Endothelial cell of umbilical vein (primary cell): ENCODE measurements at regions not wholly inside any gene's neighbourhood (a gene's known extent, or its start where the extent isn't known, plus 50 kb on each side); places are given as distances from the start of the nearest gene placed in this dataset.

ENCODE experiments used
- BruUV-seq: library from RNA; stranded (reverse); fragments of 400-500 nt; replicated peaks from 2 replicates; lab custom pipeline; 2021; lab: Mats Ljungman, UMichigan
- CTCF ChIA-PET: fragments of 300-600, 350-600 bp; sonication (Branson Sonifier 250); formaldehyde crosslinking; loops from one replicate; lab custom pipeline; 2021; ENCODE audit warnings: antibody characterized with exemption, inconsistent platforms; lab: Charles Lee
- POLR2A ChIA-PET: fragments of 300-600, 350-600 bp; sonication (Branson Sonifier 250); formaldehyde crosslinking; loops from one replicate; lab custom pipeline; 2021; ENCODE audit warnings: antibody characterized with exemption, inconsistent platforms; lab: Charles Lee
- DNase-seq: peaks from one replicate; pipeline ENCODE4 v3.0.0-alpha.2; 2011; ENCODE audit warnings: low read depth, low spot score
- FAIRE-seq: peaks from 2 replicates; lab custom pipeline; 2011; peaks lifted over from hg19 to GRCh38; lab: Jason Lieb, UNC
- H2AFZ ChIP-seq: 2 replicates; pipeline ENCODE4 v1.6.0; 2012; ENCODE audit warnings: low read depth, low read length, control low read depth, inconsistent platforms
- H3K27ac ChIP-seq: 2 replicates; pipeline ENCODE4 v1.5.1; 2011; ENCODE audit warnings: low read depth, mild to moderate bottlenecking, control low read depth, low read length, moderate library complexity; ENCODE audit not compliant: insufficient read depth
- H3K27me3 ChIP-seq, 2 experiments: 2 replicates each; pipeline versions ENCODE4 v1.6.0 to v1.6.1; 2011; ENCODE audit warnings: low read length in 2 of 2, mixed read lengths in 1 of 2; ENCODE audit not compliant: control insufficient read depth in 2 of 2, insufficient read depth in 2 of 2
- H3K36me3 ChIP-seq, 2 experiments: 2 replicates in 1 of 2; 3 replicates in 1 of 2; pipeline ENCODE4 v1.5.1; 2011; ENCODE audit warnings: low read length in 2 of 2, mild to moderate bottlenecking in 1 of 2, moderate library complexity in 1 of 2; ENCODE audit not compliant: control insufficient read depth in 2 of 2, insufficient read depth in 2 of 2; ENCODE audit errors: extremely low read depth in 1 of 2
- H3K4me1 ChIP-seq: 3 replicates; pipeline ENCODE4 v1.5.1; 2011; ENCODE audit warnings: mild to moderate bottlenecking, low read length; ENCODE audit not compliant: control insufficient read depth, insufficient read depth; ENCODE audit errors: extremely low read depth
- H3K4me2 ChIP-seq: 2 replicates; pipeline ENCODE4 v1.6.1; 2011; ENCODE audit warnings: low read length, control low read depth, mixed read lengths; ENCODE audit not compliant: insufficient read depth
- H3K4me3 ChIP-seq, 3 experiments: fragments of 200-600 bp in 1 of 3; sonication (generic), shearing (Covaris generic) in 1 of 3; replicated peaks in 1 of 3; 2 replicates each; pipeline ENCODE4 v1.5.1; 2011 to 2016; ENCODE audit warnings: control low read depth in 3 of 3, low read length in 3 of 3, mild to moderate bottlenecking in 2 of 3, inconsistent platforms in 1 of 3, low read depth in 1 of 3, moderate library complexity in 1 of 3; ENCODE audit not compliant: insufficient read depth in 1 of 3
- H3K79me2 ChIP-seq: 2 replicates; pipeline ENCODE4 v1.6.0; 2012; ENCODE audit warnings: low read length, inconsistent platforms; ENCODE audit not compliant: control insufficient read depth, insufficient read depth
- H3K9ac ChIP-seq: replicated peaks from 2 replicates; pipeline ENCODE3; 2011; ENCODE audit warnings: low read length, control low read depth; ENCODE audit not compliant: insufficient read depth; ENCODE audit errors: extremely low read depth
- H3K9me1 ChIP-seq: replicated peaks from 3 replicates; pipeline ENCODE4 v1.6.0; 2011; ENCODE audit warnings: mild to moderate bottlenecking, low read length; ENCODE audit not compliant: control insufficient read depth, insufficient read depth; ENCODE audit errors: extremely low read depth
- H3K9me3 ChIP-seq: replicated peaks from 2 replicates; pipeline ENCODE4 v1.5.1; 2012; ENCODE audit warnings: low read length, inconsistent platforms; ENCODE audit not compliant: control insufficient read depth, insufficient read depth
- H4K20me1 ChIP-seq: replicated peaks from 2 replicates; pipeline ENCODE3; 2011; ENCODE audit warnings: mild to moderate bottlenecking, low read length; ENCODE audit not compliant: control insufficient read depth, insufficient read depth; ENCODE audit errors: extremely low read depth
- CTCF ChIP-seq, 2 donors: IDR thresholded peaks; 1 replicate in 1 of 2; 2 replicates in 1 of 2; pipeline ENCODE4 v1.5.1; 2011; ENCODE audit warnings: low read length in 2 of 2, mild to moderate bottlenecking in 2 of 2, moderate library complexity in 2 of 2, control low read depth in 1 of 2, inconsistent platforms in 1 of 2, low read depth in 1 of 2; ENCODE audit not compliant: insufficient read depth in 1 of 2; ENCODE audit errors: extremely low read depth in 1 of 2
- EZH2 ChIP-seq: IDR thresholded peaks from 2 replicates; pipeline ENCODE4 v1.6.1; 2012; ENCODE audit warnings: borderline replicate concordance, low read depth, mild to moderate bottlenecking, moderate library complexity, low read length, inconsistent platforms; ENCODE audit not compliant: severe bottlenecking
- FOS ChIP-seq: IDR thresholded peaks from 2 replicates; pipeline ENCODE4 v1.6.1; 2011; ENCODE audit warnings: mild to moderate bottlenecking, low read length, moderate library complexity, borderline replicate concordance; ENCODE audit not compliant: insufficient read depth
- GATA2 ChIP-seq: IDR thresholded peaks from 2 replicates; pipeline ENCODE4 v1.7.0; 2011; ENCODE audit warnings: low read depth, mild to moderate bottlenecking, moderate library complexity, mixed read lengths, low read length; ENCODE audit not compliant: insufficient read length, insufficient read depth
- JUN ChIP-seq: IDR thresholded peaks from 2 replicates; pipeline ENCODE4 v1.6.1; 2011; ENCODE audit warnings: borderline replicate concordance, low read depth; ENCODE audit not compliant: insufficient read length, insufficient read depth
- MAX ChIP-seq: IDR thresholded peaks from 2 replicates; pipeline ENCODE4 v1.6.1; 2011; ENCODE audit not compliant: insufficient read depth, insufficient read length
- MYC ChIP-seq: IDR thresholded peaks from one replicate; pipeline ENCODE4 v1.6.1; 2011; ENCODE audit warnings: mild to moderate bottlenecking, low read depth, low read length
- POLR2A ChIP-seq: IDR thresholded peaks from 2 replicates; pipeline ENCODE4 v1.6.1; 2012; ENCODE audit warnings: low read depth, mild to moderate bottlenecking, control low read depth, low read length
- POLR2AphosphoS5 ChIP-seq: IDR thresholded peaks from 2 replicates; pipeline ENCODE4 v1.6.1; 2012; ENCODE audit warnings: low read depth, mild to moderate bottlenecking, control low read depth, low read length, moderate library complexity; ENCODE audit not compliant: insufficient read depth
- dilution Hi-C: fragments of 300-500 bp; cut with MboI; formaldehyde crosslinking; loops from one replicate; pipeline ENCODE4 v1.15.0; 2019; ENCODE audit warnings: low sequenced_read_pairs; ENCODE audit not compliant: extremely low pct_ligation_motif_present
- intact Hi-C: fragments of 100-400 bp; cut with micrococcal nuclease; formaldehyde crosslinking; loops from one replicate; pipeline ENCODE4 v1.10.0; 2022

GRCh38 chr11:134575504-134576230 lies 163.6 kb upstream of the B3GAT1 start:
- H3K9me3 ChIP-seq: no peaks in the 10 kb centered on the region
- no peaks in the 10 kb centered on the region for H3K9me1 ChIP-seq
- no peak overlapping the region for H3K4me3 ChIP-seq
- H3K79me2 ChIP-seq: no peaks in the 10 kb centered on the region
- no TSS peak for BruUV-seq
- no peaks in the 10 kb centered on the region for H3K36me3 ChIP-seq
- H4K20me1 ChIP-seq: no peaks in the 10 kb centered on the region
- intact Hi-C loops: no loop called here
- H3K4me1 ChIP-seq: no peaks in the 10 kb centered on the region
- no peak overlapping the region for H2AFZ ChIP-seq
- no peak overlapping the region for H3K4me2 ChIP-seq
- TF ChIP-seq JUN (no peak), FOS (no peak), MYC (no peak), GATA2 (no peak), POLR2AphosphoS5 (no peak), EZH2 (no peak), POLR2A (no peak), CTCF (IDR thresholded peaks at IDR 0.05; ENCODE audit: extremely low read depth in 1 of 2, insufficient read depth in 1 of 2, low read depth in 1 of 2, low read length in 2 of 2) (no peak), MAX (no peak)
- DNase-seq (no peak), FAIRE-seq (no peak)
- H3K27me3 ChIP-seq: no peaks in the 10 kb centered on the region
- no peak overlapping the region for H3K9ac ChIP-seq
- dilution Hi-C loops: no loop called here
- POLR2A ChIA-PET: no interaction called here
- H3K27ac ChIP-seq: no peak overlapping the region
- CTCF ChIA-PET: no interaction called here
